ENCODE measurements at regions not wholly inside any gene's neighbourhood (a gene's known extent, or its start where the extent isn't known, plus 50 kb on each side); places are given as distances from the start of the nearest gene placed in this dataset.
"Not testable (repeated sequence)": the region's sequence is repeated elsewhere in the genome, so short reads cannot be mapped to it uniquely, and the experiment has no call there.

GRCh38 chr13:91245288-91245687, 102.2 kb upstream of the MIR17HG start:
- DNase-seq (ENCODE audit: low read depth in 6 of 9, low spot score in 9 of 9): no peak
- Histone ChIP-seq H3K4me3 (ENCODE audit: low read length in 2 of 2) (no peak overlapping the region), H3K27me3 (ENCODE audit: control insufficient read depth in 2 of 2, insufficient read depth in 1 of 2, low read length in 1 of 2) (no peaks in the 10 kb centered on the region), H3K27ac (ENCODE audit: low read depth in 1 of 2, low read length in 1 of 2) (no peak overlapping the region), H3K9me3 (ENCODE audit: control insufficient read depth in 2 of 2, insufficient read depth in 1 of 2, low read length in 1 of 2) (no peaks in the 10 kb centered on the region), H3K4me1 (ENCODE audit: control insufficient read depth in 2 of 2, insufficient read depth in 2 of 2, low read length in 2 of 2) (no peaks in the 10 kb centered on the region), H3K36me3 (ENCODE audit: control insufficient read depth in 2 of 2, insufficient read depth in 2 of 2, low read length in 1 of 2) (no peaks in the 10 kb centered on the region)
- WGBS: 80% methylated on average over 2 of the region's 2 CpGs

GRCh38 chr13:91247768-91248167, 99.7 kb upstream of the MIR17HG start:
- Histone ChIP-seq H3K9me3 (ENCODE audit: control insufficient read depth in 2 of 2, insufficient read depth in 1 of 2, low read length in 1 of 2) (no peaks in the 10 kb centered on the region), H3K4me3 (ENCODE audit: low read length in 2 of 2) (no peak overlapping the region), H3K27me3 (ENCODE audit: control insufficient read depth in 2 of 2, insufficient read depth in 1 of 2, low read length in 1 of 2) (no peaks in the 10 kb centered on the region), H3K36me3 (ENCODE audit: control insufficient read depth in 2 of 2, insufficient read depth in 2 of 2, low read length in 1 of 2) (no peaks in the 10 kb centered on the region), H3K4me1 (ENCODE audit: control insufficient read depth in 2 of 2, insufficient read depth in 2 of 2, low read length in 2 of 2) (no peaks in the 10 kb centered on the region), H3K27ac (ENCODE audit: low read depth in 1 of 2, low read length in 1 of 2) (no peak overlapping the region)
- no peak for DNase-seq (ENCODE audit: low read depth in 6 of 9, low spot score in 9 of 9)

DNA sequence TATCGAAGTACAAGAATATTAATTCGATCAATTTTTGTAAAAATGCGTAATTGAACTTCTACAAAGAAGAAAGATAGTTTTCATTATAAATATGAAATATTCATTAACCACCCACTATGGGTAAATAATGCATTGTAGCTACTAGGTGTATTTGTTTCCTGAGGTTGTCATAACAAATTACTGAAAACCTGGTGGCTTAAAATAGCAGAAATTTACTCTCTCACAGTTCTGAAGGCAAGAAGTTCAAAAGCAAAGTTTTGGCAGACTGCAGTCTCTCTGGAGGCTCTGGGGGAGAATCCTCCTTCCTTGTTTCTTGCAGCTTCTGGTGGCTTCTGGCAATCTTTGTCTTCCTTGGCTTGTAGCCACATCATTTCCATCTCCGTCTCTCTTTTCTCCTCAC, 99.2 kb upstream of the MIR17HG start:
- Histone ChIP-seq H3K4me3 (ENCODE audit: low read length in 2 of 2) (no peak overlapping the region), H3K9me3 (ENCODE audit: control insufficient read depth in 2 of 2, insufficient read depth in 1 of 2, low read length in 1 of 2) (no peaks in the 10 kb centered on the region), H3K27me3 (ENCODE audit: control insufficient read depth in 2 of 2, insufficient read depth in 1 of 2, low read length in 1 of 2) (no peaks in the 10 kb centered on the region), H3K36me3 (ENCODE audit: control insufficient read depth in 2 of 2, insufficient read depth in 2 of 2, low read length in 1 of 2) (no peaks in the 10 kb centered on the region), H3K27ac (ENCODE audit: low read depth in 1 of 2, low read length in 1 of 2) (no peak overlapping the region), H3K4me1 (ENCODE audit: control insufficient read depth in 2 of 2, insufficient read depth in 2 of 2, low read length in 2 of 2) (no peaks in the 10 kb centered on the region)
- DNase-seq (ENCODE audit: low read depth in 6 of 9, low spot score in 9 of 9): no peak
- 84% methylated on average over 4 of the region's 4 CpGs for WGBS

- H3K36me3 ChIP-seq (ENCODE audit: control insufficient read depth in 2 of 2, insufficient read depth in 2 of 2, low read length in 1 of 2): no peaks in the 10 kb centered on the region
- DNase-seq (ENCODE audit: low read depth in 6 of 9, low spot score in 9 of 9): no peak
- H3K4me1 ChIP-seq (ENCODE audit: control insufficient read depth in 2 of 2, insufficient read depth in 2 of 2, low read length in 2 of 2): no peaks in the 10 kb centered on the region
- no peaks in the 10 kb centered on the region for H3K9me3 ChIP-seq (ENCODE audit: control insufficient read depth in 2 of 2, insufficient read depth in 1 of 2, low read length in 1 of 2)
- no peaks in the 10 kb centered on the region for H3K27me3 ChIP-seq (ENCODE audit: control insufficient read depth in 2 of 2, insufficient read depth in 1 of 2, low read length in 1 of 2)
- no peak overlapping the region for H3K4me3 ChIP-seq (ENCODE audit: low read length in 2 of 2)
- 89% methylated on average over 2 of the region's 2 CpGs for WGBS
- no peak overlapping the region for H3K27ac ChIP-seq (ENCODE audit: low read depth in 1 of 2, low read length in 1 of 2)
Measured at GRCh38 chr13:91249370-91249769, 98.1 kb upstream of the MIR17HG start.

DNA sequence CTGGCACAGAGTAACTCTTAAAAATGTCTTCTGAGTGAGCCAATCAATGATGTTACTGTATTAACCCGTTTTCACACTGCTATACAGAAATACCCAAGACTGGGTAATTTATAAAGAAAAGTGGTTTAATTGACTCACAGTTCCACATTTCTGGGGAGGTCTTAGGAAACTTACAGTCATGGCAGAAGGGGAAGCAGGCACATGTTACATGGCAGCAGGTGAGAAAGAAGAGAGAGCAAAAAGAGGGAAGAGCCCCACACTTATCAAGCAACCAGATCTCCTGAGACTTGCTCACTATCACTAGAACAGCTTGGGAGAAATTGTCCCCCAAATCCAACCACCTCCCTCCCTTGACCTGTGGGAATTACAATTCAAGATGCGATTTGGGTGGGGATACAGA, 97.6 kb upstream of the MIR17HG start:
- Histone ChIP-seq H3K9me3 (ENCODE audit: control insufficient read depth in 2 of 2, insufficient read depth in 1 of 2, low read length in 1 of 2) (no peaks in the 10 kb centered on the region), H3K36me3 (ENCODE audit: control insufficient read depth in 2 of 2, insufficient read depth in 2 of 2, low read length in 1 of 2) (no peaks in the 10 kb centered on the region), H3K27ac (ENCODE audit: low read depth in 1 of 2, low read length in 1 of 2) (no peak overlapping the region), H3K27me3 (ENCODE audit: control insufficient read depth in 2 of 2, insufficient read depth in 1 of 2, low read length in 1 of 2) (no peaks in the 10 kb centered on the region), H3K4me1 (ENCODE audit: control insufficient read depth in 2 of 2, insufficient read depth in 2 of 2, low read length in 2 of 2) (no peaks in the 10 kb centered on the region), H3K4me3 (ENCODE audit: low read length in 2 of 2) (no peak overlapping the region)
- WGBS: 86% methylated on average over 2 of the region's 2 CpGs
- DNase-seq (ENCODE audit: low read depth in 6 of 9, low spot score in 9 of 9): no peak

GRCh38 chr13:91251573-91251972, 95.9 kb upstream of the MIR17HG start:
- H3K4me3 ChIP-seq (ENCODE audit: low read length in 2 of 2); DNase-seq (ENCODE audit: low read depth in 6 of 9, low spot score in 9 of 9): not testable (repeated sequence)

GRCh38 chr13:91264484-91264883, 83.0 kb upstream of the MIR17HG start:
- Histone ChIP-seq H3K4me3 (ENCODE audit: low read length in 2 of 2) (no peak overlapping the region), H3K4me1 (ENCODE audit: control insufficient read depth in 2 of 2, insufficient read depth in 2 of 2, low read length in 2 of 2) (no peaks in the 10 kb centered on the region), H3K9me3 (ENCODE audit: control insufficient read depth in 2 of 2, insufficient read depth in 1 of 2, low read length in 1 of 2) (peaks cover 0 to 2% of the 10 kb centered on the region in 2 donors), H3K27me3 (ENCODE audit: control insufficient read depth in 2 of 2, insufficient read depth in 1 of 2, low read length in 1 of 2) (no peaks in the 10 kb centered on the region), H3K27ac (ENCODE audit: low read depth in 1 of 2, low read length in 1 of 2) (no peak overlapping the region), H3K36me3 (ENCODE audit: control insufficient read depth in 2 of 2, insufficient read depth in 2 of 2, low read length in 1 of 2) (no peaks in the 10 kb centered on the region)
- no peak for DNase-seq (ENCODE audit: low read depth in 6 of 9, low spot score in 9 of 9)
- 96% methylated on average over 2 of the region's 2 CpGs for WGBS

More at GRCh38 chr13:91251573-91251972, 95.9 kb upstream of the MIR17HG start:
- 95% methylated on average over 4 of the region's 4 CpGs for WGBS
- not testable (repeated sequence) for H3K27ac ChIP-seq (ENCODE audit: low read depth in 1 of 2, low read length in 1 of 2); H3K9me3 ChIP-seq (ENCODE audit: control insufficient read depth in 2 of 2, insufficient read depth in 1 of 2, low read length in 1 of 2); H3K36me3 ChIP-seq (ENCODE audit: control insufficient read depth in 2 of 2, insufficient read depth in 2 of 2, low read length in 1 of 2); H3K4me1 ChIP-seq (ENCODE audit: control insufficient read depth in 2 of 2, insufficient read depth in 2 of 2, low read length in 2 of 2); H3K27me3 ChIP-seq (ENCODE audit: control insufficient read depth in 2 of 2, insufficient read depth in 1 of 2, low read length in 1 of 2)

DNA sequence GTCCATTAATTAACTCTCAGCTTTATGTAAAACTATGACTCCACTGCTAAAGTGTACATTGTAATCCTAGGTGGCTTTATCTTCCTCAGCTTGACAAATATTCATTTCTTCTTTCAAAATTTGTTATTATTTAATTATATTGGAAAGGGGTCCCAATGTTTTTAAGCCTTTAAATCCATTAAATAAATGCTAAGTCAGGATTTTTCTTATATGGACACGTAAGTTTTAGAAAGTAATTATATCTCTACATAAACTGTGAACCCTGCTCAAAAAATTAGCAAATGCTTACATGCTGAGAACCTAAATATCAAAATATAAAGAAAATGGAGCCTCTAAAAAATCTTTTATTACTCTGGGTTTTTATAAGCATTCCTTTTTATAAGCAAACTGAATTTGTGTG, 78.2 kb upstream of the MIR17HG start:
- Histone ChIP-seq H3K36me3 (ENCODE audit: control insufficient read depth in 2 of 2, insufficient read depth in 2 of 2, low read length in 1 of 2) (no peaks in the 10 kb centered on the region), H3K9me3 (ENCODE audit: control insufficient read depth in 2 of 2, insufficient read depth in 1 of 2, low read length in 1 of 2) (peaks cover 0 to 2% of the 10 kb centered on the region in 2 donors), H3K27ac (ENCODE audit: low read depth in 1 of 2, low read length in 1 of 2) (no peak overlapping the region), H3K4me1 (ENCODE audit: control insufficient read depth in 2 of 2, insufficient read depth in 2 of 2, low read length in 2 of 2) (no peaks in the 10 kb centered on the region), H3K27me3 (ENCODE audit: control insufficient read depth in 2 of 2, insufficient read depth in 1 of 2, low read length in 1 of 2) (no peaks in the 10 kb centered on the region), H3K4me3 (ENCODE audit: low read length in 2 of 2) (no peak overlapping the region)
- WGBS: 94% methylated on average over 1 of the region's 1 CpG
- no peak for DNase-seq (ENCODE audit: low read depth in 6 of 9, low spot score in 9 of 9)

- Histone ChIP-seq H3K27me3 (ENCODE audit: control insufficient read depth in 2 of 2, insufficient read depth in 1 of 2, low read length in 1 of 2) (no peaks in the 10 kb centered on the region), H3K36me3 (ENCODE audit: control insufficient read depth in 2 of 2, insufficient read depth in 2 of 2, low read length in 1 of 2) (no peaks in the 10 kb centered on the region), H3K4me3 (ENCODE audit: low read length in 2 of 2) (no peak overlapping the region), H3K27ac (ENCODE audit: low read depth in 1 of 2, low read length in 1 of 2) (no peak overlapping the region), H3K9me3 (ENCODE audit: control insufficient read depth in 2 of 2, insufficient read depth in 1 of 2, low read length in 1 of 2) (peaks cover 0 to 2% of the 10 kb centered on the region in 2 donors), H3K4me1 (ENCODE audit: control insufficient read depth in 2 of 2, insufficient read depth in 2 of 2, low read length in 2 of 2) (no peaks in the 10 kb centered on the region)
- no peak for DNase-seq (ENCODE audit: low read depth in 6 of 9, low spot score in 9 of 9)
- WGBS: 66% methylated on average over 3 of the region's 3 CpGs
Measured at GRCh38 chr13:91270031-91270430, 77.5 kb upstream of the MIR17HG start.

DNA sequence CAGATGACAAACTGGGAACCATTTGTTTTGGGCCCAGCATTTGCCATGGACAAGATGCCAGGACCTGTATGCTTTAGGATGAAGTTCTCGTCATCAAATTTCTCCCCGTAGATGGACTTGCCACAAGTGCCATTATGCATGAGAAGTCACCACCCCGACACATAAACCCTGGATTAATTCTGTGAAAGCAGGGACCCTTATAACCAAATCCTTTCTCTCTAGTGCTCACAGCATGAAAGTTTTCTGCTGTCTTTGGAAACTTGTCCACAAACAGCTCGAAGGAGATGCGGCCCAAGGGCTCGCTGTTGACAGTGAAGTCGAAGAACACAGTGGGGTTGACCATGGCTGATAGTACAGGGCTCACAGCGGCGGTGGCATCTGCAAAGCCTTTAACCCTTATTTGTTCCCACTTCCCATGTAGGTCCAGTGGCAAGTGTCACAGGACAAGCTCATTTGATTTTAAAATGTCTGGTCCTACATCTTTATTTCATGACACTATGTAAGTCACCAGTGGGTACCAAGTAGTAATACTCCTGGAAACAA, 75.2 kb upstream of the MIR17HG start:
- no peak overlapping the region for H3K27ac ChIP-seq (ENCODE audit: low read depth in 1 of 2, low read length in 1 of 2)
- no peaks in the 10 kb centered on the region for H3K4me1 ChIP-seq (ENCODE audit: control insufficient read depth in 2 of 2, insufficient read depth in 2 of 2, low read length in 2 of 2)
- H3K36me3 ChIP-seq (ENCODE audit: control insufficient read depth in 2 of 2, insufficient read depth in 2 of 2, low read length in 1 of 2): no peaks in the 10 kb centered on the region
- no peaks in the 10 kb centered on the region for H3K27me3 ChIP-seq (ENCODE audit: control insufficient read depth in 2 of 2, insufficient read depth in 1 of 2, low read length in 1 of 2)
- no peak overlapping the region for H3K4me3 ChIP-seq (ENCODE audit: low read length in 2 of 2)
- no peaks in the 10 kb centered on the region for H3K9me3 ChIP-seq (ENCODE audit: control insufficient read depth in 2 of 2, insufficient read depth in 1 of 2, low read length in 1 of 2)
- DNase-seq (ENCODE audit: low read depth in 6 of 9, low spot score in 9 of 9): no peak
- WGBS: 96% methylated on average over 9 of the region's 9 CpGs

Measured in thymus (tissue), 11 donors.